Pancreas (tissue), 10 donors: ENCODE measurements at regions not wholly inside any gene's neighbourhood (a gene's known extent, or its start where the extent isn't known, plus 50 kb on each side); places are given as distances from the start of the nearest gene placed in this dataset.
A peak's percentile ranks its signal among the peaks of the same experiment; 100 is the strongest.

ENCODE experiments used
- ATAC-seq, 4 donors: fragments of 200-7000 bp; cut with Tn5 transposase; one replicate each; pipeline versions ENCODE4 v1.8.0 to v1.9.1; 2020; ENCODE audit warnings: mild to moderate bottlenecking in 4 of 4, moderate library complexity in 4 of 4
- DNase-seq, 6 donors: peaks; one replicate each; pipeline ENCODE4 v3.0.0-alpha.2; 2020
- FAIRE-seq: peaks from 2 replicates; lab custom pipeline; 2012; peaks lifted over from hg19 to GRCh38; lab: Jason Lieb, UNC
- H3K27ac ChIP-seq, 4 donors: fragments of 200-600 bp; sonication (generic); 1 replicate in 3 of 4; 2 replicates in 1 of 4; pipeline versions ENCODE4 v1.5.0 to v1.8.0; 2020
- H3K27me3 ChIP-seq, 4 donors: fragments of 200-600 bp; one replicate each; pipeline ENCODE4 v1.8.0; 2021
- H3K36me3 ChIP-seq, 3 donors: fragments of 200-600 bp; sonication (generic) in 1 of 3; one replicate each; pipeline versions ENCODE4 v1.5.0 to v1.8.0; 2020 to 2021
- H3K4me1 ChIP-seq, 3 donors: fragments of 200-600 bp; one replicate each; pipeline ENCODE4 v1.8.0; 2021
- H3K4me3 ChIP-seq, 4 donors: fragments of 200-600 bp; sonication (generic) in 2 of 4; one replicate each; pipeline versions ENCODE4 v1.5.0 to v1.8.0; 2020 to 2021
- H3K9me3 ChIP-seq, 4 donors: fragments of 200-600 bp; one replicate each; pipeline ENCODE4 v1.8.0; 2021
- CTCF ChIP-seq, 4 donors: fragments of 200-600 bp; sonication (generic) in 3 of 4; IDR thresholded peaks; one replicate each; pipeline versions ENCODE4 v1.5.0 to v1.8.0; 2021; ENCODE audit warnings: antibody characterized with exemption in 4 of 4
- whole genome bisulfite sequencing, 2 donors: extraction: QIAGEN DNeasy Blood & Tissue Kit; methylation state at CpG; one replicate each; pipeline ENCODE4 v1.1.7; 2013; 5-methylcytosine and 5-hydroxymethylcytosine counted together
- intact Hi-C, 3 donors: fragments of 100-400 bp; cut with DNase I; formaldehyde crosslinking; loops; one replicate each; pipeline versions ENCODE4 v1.11.1 to v1.14.2; 2022
- donor health status: healthy with polysubstance abuse.
- donor health status: DM: no; HTN: no; CAD: no; lungs with moderate emphysema.
- donor health status: DM: no; HTN: no; CAD: no.
- donor health status: control.
- donor health status: control.
- donor health status: Bipolar disorder and iron deficiency.
- donor health status: DM: yes; HTN: yes; CAD: no.
- donor health status: DM: no; HTN: no; CAD: no.
- donor health status: DM: no; HTN: no; CAD: no.
- donor health status: DM: yes; HTN: yes; CAD: no.

GRCh38 chr4:1465173-1466033 lies 59.2 kb upstream of the NKX1-1 start:
- Histone ChIP-seq H3K4me1 (no peaks in the 10 kb centered on the region), H3K9me3 (no peaks in the 10 kb centered on the region), H3K27me3 (no peaks in the 10 kb centered on the region), H3K36me3 (no peaks in the 10 kb centered on the region), H3K27ac (no peak overlapping the region), H3K4me3 (no peak overlapping the region)
- FAIRE-seq (no peak), ATAC-seq (no peak), DNase-seq (peak in 2 of 6 donors; percentile 11 to 53)
- no peak for TF ChIP-seq CTCF (IDR thresholded peaks at IDR 0.05)
- WGBS, 2 donors: 56 to 69% methylated on average over 19 to 24 of the region's 24 CpGs
- intact Hi-C loops: no loop called here

- Histone ChIP-seq H3K4me3 (no peak overlapping the region), H3K27ac (no peak overlapping the region), H3K4me1 (no peaks in the 10 kb centered on the region), H3K27me3 (peaks cover 0 to 3% (median 0%) of the 10 kb centered on the region in 4 donors), H3K36me3 (no peaks in the 10 kb centered on the region), H3K9me3 (no peaks in the 10 kb centered on the region)
- no peak for TF ChIP-seq CTCF (IDR thresholded peaks at IDR 0.05)
- intact Hi-C loops: no loop called here
- 46 to 55% methylated on average over 15 of the region's 15 CpGs for WGBS, 2 donors
- peak in 1 of 6 donors; percentile 47 for DNase-seq
- FAIRE-seq: no peak
- no peak for ATAC-seq
Observed at GRCh38 chr4:1464581-1465171, 58.4 kb upstream of the NKX1-1 start.

- FAIRE-seq (no peak), ATAC-seq (no peak), DNase-seq (no peak)
- Histone ChIP-seq H3K4me1 (no peaks in the 10 kb centered on the region), H3K4me3 (no peak overlapping the region), H3K27ac (no peak overlapping the region), H3K27me3 (peaks cover 0 to 7% (median 0%) of the 10 kb centered on the region in 4 donors), H3K9me3 (no peaks in the 10 kb centered on the region), H3K36me3 (no peaks in the 10 kb centered on the region)
- intact Hi-C loops: no loop called here
- no peak for TF ChIP-seq CTCF (IDR thresholded peaks at IDR 0.05)
- WGBS, 2 donors: 44 to 66% methylated on average over 18 to 22 of the region's 22 CpGs
Observed at GRCh38 chr4:1463927-1464540, 57.8 kb upstream of the NKX1-1 start.

- H3K27me3 ChIP-seq: peaks cover 0 to 7% (median 0%) of the 10 kb centered on the region in 4 donors
- H3K36me3 ChIP-seq: no peaks in the 10 kb centered on the region
- DNase-seq (peak in 2 of 6 donors; percentile 8 to 51), FAIRE-seq (no peak), ATAC-seq (no peak)
- H3K9me3 ChIP-seq: no peaks in the 10 kb centered on the region
- no peaks in the 10 kb centered on the region for H3K4me1 ChIP-seq
- H3K27ac ChIP-seq: no peak overlapping the region
- intact Hi-C loops: no loop called here
- 38 to 46% methylated on average over 30 of the region's 30 CpGs for WGBS, 2 donors
- no peak for TF ChIP-seq CTCF (IDR thresholded peaks at IDR 0.05)
- H3K4me3 ChIP-seq: no peak overlapping the region
Observed at GRCh38 chr4:1463088-1463926, 57.1 kb upstream of the NKX1-1 start.
